GM18951 (cell line): ENCODE measurements at regions not wholly inside any gene's neighbourhood (a gene's known extent, or its start where the extent isn't known, plus 50 kb on each side); places are given as distances from the start of the nearest gene placed in this dataset.

Source experiments
- POLR2A ChIP-seq: IDR thresholded peaks from 4 replicates; pipeline ENCODE4 v1.6.1; 2011; ENCODE audit warnings: mild to moderate bottlenecking; ENCODE audit not compliant: insufficient read length, insufficient read depth; ENCODE audit errors: extremely low read depth
- in situ Hi-C: fragments of 300-500 bp; cut with MboI; formaldehyde crosslinking; loops from one replicate; pipeline ENCODE4 v1.12.0; 2022; ENCODE audit warnings: low sequenced_read_pairs, mixed read lengths, inconsistent platforms; ENCODE audit not compliant: unreplicated experiment

DNA sequence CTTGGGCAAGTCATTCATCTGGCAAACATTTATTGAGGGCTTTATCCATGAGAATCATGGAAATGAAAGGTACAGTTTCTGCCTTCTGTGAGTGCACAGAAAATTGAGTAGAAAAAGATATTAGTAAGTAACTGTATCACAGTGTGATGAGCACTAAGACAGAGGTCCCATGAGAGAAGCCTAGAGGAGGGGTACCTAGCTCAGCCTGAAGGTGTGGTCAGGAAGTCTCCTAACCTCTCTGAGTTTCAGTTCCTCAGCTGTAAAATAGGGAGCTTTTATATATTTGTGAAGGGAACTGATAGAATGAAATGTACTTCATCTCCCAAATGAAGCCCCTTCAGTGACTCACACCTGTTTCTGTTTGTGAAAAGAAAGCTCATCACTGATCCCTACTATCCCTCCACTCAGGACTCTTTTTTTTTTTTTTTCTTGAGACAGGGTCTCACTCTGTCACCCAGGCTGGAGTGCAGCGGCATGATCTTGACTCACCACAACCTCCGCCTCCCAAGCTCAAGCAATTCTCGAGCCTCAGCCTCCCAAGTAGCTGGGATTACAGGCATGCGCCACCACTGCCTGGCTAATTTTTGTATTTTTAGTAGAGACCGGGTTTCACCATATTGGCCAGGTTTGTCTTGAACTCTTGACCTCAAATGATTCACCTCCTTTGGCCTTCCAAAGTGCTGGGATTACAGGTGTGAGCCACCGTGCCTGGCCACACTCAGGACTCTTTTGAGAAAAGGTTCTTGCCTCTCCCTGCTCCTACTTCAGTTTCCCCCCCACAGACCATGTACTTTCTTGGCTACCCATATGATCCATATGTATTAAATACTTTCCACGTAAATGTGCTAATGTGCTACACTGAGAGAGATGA, 93.7 kb upstream of the FUT8 start:
- no peak for TF ChIP-seq POLR2A
- in situ Hi-C loops: no loop called here

DNA sequence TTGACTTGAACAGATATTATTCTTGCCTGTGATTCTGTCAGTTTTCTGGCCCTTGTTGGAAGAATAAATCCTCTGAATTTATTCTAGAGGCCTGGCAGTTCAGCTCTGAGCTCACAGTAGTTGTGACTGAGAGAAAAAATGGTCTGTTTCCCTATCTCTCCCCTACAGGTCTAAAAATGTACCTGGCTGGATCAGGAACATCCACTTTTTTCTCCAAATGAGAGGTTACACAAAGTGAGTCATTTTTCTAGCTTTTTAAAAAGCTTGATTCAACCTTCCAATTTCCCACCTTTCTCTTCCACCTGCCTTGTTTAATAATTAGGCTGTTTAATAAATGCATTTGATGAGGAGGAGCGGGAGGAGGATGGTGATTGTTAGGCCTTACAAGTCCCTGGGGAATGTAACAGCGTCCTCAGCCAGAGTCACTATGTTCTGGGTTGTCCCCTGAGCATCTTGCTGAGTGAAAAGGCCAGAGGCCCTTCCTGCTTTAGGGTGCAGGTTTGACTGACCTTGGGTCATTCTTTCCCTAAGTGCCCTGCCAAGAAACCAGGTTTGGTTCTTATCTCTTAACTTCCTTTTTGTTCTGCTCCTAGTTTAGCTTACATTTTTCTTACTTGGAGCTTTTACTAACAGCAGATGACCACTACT, 91.7 kb upstream of the FUT8 start:
- no peak for TF ChIP-seq POLR2A
- in situ Hi-C loops: no loop called here

DNA sequence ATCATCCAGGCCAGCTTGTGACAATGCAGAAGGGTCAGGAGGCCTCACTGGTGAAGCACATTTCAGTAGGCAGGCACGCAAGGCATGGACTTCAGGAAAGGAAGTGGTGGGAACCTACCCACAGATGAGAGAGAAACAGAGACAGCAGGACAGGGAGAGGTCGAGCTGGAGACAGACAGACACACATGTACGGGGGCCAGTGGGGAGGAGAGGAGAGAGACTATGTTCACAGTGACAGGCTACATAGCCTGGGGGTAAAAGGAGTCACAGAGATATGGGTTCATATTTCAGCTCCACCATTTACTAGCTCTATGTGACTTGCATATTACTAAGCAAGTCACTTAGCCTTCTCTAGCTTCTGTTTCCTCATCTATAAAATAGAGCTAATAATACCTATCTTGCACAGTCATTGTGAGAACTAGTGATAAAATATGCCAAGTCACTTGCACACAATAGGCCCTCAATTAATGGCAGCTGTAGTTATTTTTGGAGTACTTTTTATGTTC, 91.1 kb upstream of the FUT8 start:
- in situ Hi-C loops: no loop called here

DNA sequence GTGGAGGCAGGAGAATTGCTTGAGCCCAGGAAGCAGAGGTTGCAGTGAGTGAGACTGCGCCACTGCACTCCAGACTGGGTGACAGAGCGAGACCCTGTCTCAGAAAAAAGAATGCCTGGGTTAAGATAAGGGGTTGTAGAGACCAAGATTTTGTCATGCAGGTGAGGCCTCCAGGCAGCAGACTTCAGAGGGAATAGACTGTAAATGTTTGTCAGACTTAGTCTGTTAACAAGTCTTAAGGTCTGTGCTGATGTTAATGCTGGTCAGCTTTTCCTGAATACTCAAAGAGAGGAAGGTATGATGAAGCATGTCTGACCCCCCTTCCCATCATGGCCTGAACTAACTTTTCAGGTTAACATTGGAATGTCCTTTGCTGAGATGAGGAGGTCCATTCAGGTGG, 83.0 kb upstream of the FUT8 start:
- in situ Hi-C loops: no loop called here
- no peak for TF ChIP-seq POLR2A

More for the DNA sequence above, 91.1 kb upstream of the FUT8 start:
- no peak for TF ChIP-seq POLR2A

DNA sequence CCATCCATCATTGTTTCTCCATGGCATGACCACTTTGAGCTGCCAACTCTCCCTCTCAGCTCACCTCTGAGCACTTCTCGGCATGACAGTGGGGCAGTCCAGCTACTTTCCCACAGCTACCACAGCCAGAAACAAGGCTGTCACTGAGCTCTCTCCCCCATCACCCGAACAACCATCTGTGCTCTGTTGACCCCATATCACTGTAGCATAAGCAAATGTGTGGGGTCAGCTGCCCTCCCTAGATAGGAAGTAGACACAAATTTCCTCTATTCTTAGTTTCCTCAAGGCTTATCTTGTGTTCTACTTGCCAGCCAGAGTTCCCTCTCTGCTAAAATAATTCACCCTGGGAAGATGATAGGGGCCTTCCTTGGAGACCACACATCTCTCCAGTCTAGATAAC, 82.6 kb upstream of the FUT8 start:
- TF ChIP-seq POLR2A: no peak
- in situ Hi-C loops: no loop called here

DNA sequence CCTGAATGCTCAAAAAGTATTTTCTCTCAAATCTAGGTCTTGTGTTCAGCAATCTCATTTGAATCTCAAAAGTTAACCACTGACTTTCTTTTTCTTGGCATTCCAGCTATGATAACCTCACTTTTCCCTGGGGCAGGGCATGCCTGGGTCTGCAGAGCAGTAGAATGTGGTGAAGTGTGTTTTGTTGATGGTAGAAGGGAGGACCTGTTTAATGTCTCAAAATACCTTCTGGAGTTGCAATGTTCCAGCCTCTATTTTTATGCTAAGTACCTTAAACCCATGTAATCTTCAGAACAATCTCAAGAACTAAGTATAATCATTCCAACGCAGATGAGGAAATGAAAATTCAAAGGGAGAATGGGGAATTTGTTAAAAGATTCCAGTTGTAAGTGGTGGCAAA, 82.1 kb upstream of the FUT8 start:
- in situ Hi-C loops: no loop called here
- TF ChIP-seq POLR2A: no peak

DNA sequence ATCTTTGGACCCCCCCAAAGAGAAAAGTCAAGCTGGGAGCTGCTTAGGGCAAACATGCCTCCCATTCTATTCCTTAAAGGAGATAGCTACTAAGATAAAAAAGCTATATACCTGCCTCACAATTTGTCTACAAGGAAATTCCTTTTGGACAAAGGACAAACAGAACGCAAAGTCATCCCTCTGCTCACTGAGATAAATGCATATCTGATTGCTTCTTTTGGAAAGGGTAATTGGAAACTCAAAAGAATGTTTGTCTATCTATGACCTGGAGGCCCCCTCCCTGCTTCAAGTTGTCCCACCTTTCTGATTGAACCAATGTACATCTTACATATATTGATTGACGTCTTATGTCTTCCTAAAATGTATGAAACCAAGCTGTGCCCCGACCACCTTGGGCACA, 80.9 kb upstream of the FUT8 start:
- in situ Hi-C loops: no loop called here
- no peak for TF ChIP-seq POLR2A

DNA sequence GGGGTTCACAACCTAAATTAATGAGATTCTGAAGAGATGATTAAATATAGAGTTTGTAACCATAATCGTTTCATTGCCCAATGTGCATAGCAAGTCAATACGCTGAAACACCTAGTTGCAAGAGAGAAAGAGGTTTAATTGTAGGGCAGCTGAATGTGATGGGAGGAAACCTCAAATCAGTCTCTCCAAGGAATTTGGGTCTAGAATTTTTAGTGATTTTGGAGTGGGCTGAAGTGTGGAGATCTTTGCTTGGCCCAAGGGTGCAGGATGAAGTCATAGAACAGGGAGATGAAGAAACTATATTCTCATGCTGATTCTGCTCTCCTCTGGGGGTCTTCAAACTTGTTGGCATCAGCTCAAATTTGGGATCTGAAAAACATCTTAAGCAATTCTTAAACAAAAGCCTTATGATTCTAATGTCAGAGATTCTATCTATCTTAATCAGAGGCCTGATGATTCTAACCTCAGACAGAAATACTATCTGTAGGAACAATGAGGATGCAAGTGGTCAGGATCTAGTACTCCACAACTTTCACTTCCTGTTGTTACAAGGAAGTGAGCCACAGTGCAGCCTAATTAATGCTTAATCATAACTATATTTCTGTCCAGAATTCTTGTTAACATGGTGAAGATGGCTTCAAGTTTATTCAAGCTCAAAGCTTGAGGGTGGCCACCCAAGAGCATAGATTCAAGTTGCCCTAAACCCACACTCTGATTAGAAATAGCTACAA, 80.2 kb upstream of the FUT8 start:
- no peak for TF ChIP-seq POLR2A
- in situ Hi-C loops: no loop called here

DNA sequence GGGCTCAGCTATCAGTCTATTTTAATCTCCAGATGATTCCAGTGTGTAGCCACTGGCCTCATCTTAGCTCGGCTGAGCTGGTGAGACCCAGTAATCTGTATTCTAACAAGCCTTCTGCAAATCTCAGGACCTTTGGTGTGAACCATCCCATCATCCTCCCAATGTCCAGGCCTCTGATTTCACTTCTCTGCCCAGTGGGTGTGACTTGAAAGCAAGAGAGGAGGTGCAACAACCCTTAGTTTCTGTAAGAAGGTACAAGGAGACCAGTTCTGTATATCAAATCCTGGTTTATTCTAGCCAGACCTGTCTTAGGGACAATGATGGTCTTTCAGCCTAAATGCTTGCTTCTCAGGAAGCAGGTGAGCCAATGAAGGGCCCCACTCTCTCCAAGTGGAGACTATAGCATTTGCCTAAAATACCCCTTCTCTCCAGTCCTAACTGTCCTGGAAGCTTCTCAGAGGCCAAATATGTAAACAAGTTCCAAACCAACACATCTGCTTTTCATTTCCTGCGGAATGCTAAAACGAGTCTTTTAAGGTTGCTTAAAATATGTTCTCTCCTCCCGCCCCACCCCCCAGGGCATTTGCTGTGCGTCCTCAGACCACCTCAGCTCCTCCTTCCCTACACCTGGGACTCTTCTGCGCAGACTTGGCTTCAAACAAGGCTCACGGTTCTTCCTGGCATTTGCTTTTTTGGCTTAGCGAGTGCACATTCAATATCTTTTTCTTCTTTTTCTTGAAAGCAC, 78.4 kb upstream of the FUT8 start:
- in situ Hi-C loops: no loop called here
- TF ChIP-seq POLR2A: no peak

DNA sequence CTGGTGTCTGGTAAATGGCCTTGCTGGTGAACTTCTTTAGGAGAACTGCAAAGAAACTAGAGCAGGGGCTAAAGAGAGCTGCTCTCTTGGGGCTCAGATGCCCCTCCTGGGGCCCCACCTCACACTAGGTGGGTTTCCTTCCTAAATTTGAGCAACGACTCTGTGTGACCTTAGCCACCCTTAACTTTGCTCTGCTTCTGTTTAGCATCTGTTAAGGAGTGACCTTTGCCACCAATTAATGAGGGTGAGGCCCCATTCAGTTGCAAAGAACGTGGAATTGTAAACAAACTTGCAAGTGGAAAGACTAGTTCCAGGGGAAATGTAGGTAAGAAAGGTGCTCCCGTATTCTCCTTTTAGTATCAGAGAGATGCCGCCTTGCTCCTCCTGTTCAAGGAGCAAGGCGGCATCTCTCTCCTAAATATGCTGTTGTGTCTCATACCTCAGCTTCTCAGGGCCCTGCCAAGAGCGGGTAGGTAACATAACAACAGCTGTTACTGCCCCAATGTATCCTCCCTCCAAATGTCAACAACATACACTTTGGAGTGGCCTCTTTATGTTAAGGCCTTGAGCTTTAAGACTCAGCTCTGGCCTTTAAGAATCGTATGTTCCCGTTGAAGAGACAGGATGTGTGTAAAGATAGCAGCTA, 77.6 kb upstream of the FUT8 start:
- no peak for TF ChIP-seq POLR2A
- in situ Hi-C loops: no loop called here

DNA sequence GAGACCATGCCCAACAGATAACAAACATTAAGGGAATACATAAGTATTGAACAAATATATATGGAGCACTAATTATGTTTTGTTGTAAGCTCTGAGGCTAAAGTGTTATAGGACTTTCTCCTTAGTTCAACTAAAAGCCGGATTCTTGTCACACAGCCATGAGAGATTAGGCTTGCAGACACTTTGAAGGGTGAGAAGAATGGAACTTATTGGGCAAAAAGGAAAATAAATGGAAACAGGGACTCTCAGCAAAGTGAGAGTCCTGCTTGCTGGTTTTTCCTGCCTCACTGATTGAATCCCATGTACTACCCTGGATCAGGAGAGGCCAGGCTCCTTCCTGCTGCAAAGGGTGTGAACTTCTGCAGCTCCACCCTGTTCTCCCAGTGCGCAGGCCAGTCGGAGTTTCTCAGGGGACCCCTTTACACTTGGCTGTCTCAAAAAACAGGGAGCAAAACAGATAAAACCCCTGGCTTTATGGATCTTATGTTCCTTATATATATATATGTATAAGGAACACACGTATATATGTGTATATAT, 77.1 kb upstream of the FUT8 start:
- TF ChIP-seq POLR2A: no peak
- in situ Hi-C loops: no loop called here

DNA sequence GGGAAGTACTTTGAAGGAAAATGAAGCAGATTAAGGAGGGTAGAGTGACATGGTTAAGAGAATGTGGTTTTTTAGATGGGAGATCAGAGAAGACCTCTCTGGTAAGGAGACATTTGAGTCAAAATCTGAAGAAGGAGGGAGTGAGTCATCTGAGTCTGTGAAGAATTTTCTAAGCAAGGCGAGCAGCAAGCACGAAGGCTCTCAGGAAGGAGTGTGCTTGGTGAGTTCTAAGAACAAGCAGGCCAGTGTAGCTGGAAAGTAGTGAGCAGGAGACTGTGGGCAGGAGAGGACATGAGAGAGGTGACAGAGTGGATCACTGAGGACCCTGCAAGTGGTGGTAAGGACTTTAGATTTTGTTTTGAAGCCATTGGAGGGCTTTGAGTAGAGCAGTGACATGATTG, 76.3 kb upstream of the FUT8 start:
- in situ Hi-C loops: no loop called here

More for the DNA sequence above, 76.3 kb upstream of the FUT8 start:
- TF ChIP-seq POLR2A: no peak
